Left lung (tissue), 4 donors: ENCODE measurements at regions not wholly inside any gene's neighbourhood (a gene's known extent, or its start where the extent isn't known, plus 50 kb on each side); places are given as distances from the start of the nearest gene placed in this dataset.
"Not testable (repeated sequence)": the region's sequence is repeated elsewhere in the genome, so short reads cannot be mapped to it uniquely, and the experiment has no call there.

Experiments used
- ATAC-seq: fragments of 200-7000 bp; cut with Tn5 transposase; one replicate; pipeline ENCODE4 v1.9.1; 2020; ENCODE audit warnings: moderate library complexity
- DNase-seq, 4 donors: peaks; one replicate each; pipeline ENCODE4 v3.0.0-alpha.2; 2013 to 2020
- H3K27ac ChIP-seq, 2 donors: fragments of 200-600 bp; sonication (generic) in 1 of 2; one replicate each; pipeline versions ENCODE4 v1.5.0 to v1.8.0; 2020 to 2021
- H3K27me3 ChIP-seq, 2 donors: fragments of 200-600 bp; sonication (generic) in 1 of 2; one replicate each; pipeline versions ENCODE4 v1.5.0 to v1.8.0; 2020 to 2021
- H3K36me3 ChIP-seq, 2 donors: fragments of 200-600 bp; sonication (generic) in 1 of 2; one replicate each; pipeline versions ENCODE4 v1.5.0 to v1.8.0; 2020 to 2021
- H3K4me1 ChIP-seq, 2 donors: fragments of 200-600 bp; one replicate each; pipeline ENCODE4 v1.8.0; 2021
- H3K4me3 ChIP-seq, 2 donors: fragments of 200-600 bp; sonication (generic) in 1 of 2; one replicate each; pipeline versions ENCODE4 v1.5.0 to v1.8.0; 2020 to 2021; ENCODE audit warnings: mild to moderate bottlenecking in 1 of 2
- H3K9me3 ChIP-seq, 2 donors: fragments of 200-600 bp; sonication (generic) in 1 of 2; one replicate each; pipeline versions ENCODE4 v1.5.0 to v1.8.0; 2020 to 2021
- CTCF ChIP-seq, 2 donors: fragments of 200-600 bp; sonication (generic) in 1 of 2; IDR thresholded peaks; one replicate each; pipeline versions ENCODE4 v1.5.0 to v1.8.0; 2021; ENCODE audit warnings: antibody characterized with exemption in 2 of 2
- intact Hi-C, 2 donors: fragments of 100-400 bp; cut with DNase I; formaldehyde crosslinking; loops; one replicate each; pipeline versions ENCODE4 v1.11.2 to v1.14.2; 2022
- donor health status: DM: no; HTN: yes; CAD: no.
- donor health status: DM: no; HTN: no; CAD: no.

DNA sequence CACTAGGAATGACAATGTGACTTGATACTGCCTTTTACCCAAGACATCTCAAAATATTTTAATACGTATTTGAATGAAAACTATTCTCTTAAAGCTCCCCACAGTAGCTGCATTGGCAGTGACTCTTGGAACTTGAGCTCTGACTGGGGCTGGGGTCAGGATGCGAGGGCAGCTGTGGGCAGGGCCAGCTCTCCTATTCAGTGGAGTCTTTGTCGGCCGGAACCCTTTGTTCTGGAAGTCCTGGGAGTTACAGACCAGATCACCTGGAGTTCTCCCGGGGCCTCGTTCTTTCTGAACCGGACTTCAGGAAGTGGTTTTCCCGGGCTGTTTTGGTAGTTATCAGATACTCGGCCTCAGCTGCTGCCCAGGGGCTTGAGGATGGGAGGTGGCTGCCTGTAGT is 84.9 kb downstream of the NPIPB11 start:
- DNase-seq (no peak), ATAC-seq (no peak)
- no peak overlapping the region for H3K4me3 ChIP-seq
- intact Hi-C loops: no loop called here
- H3K36me3 ChIP-seq: no peaks in the 10 kb centered on the region
- H3K27me3 ChIP-seq: no peaks in the 10 kb centered on the region
- H3K27ac ChIP-seq: no peak overlapping the region
- H3K9me3 ChIP-seq: no peaks in the 10 kb centered on the region
- H3K4me1 ChIP-seq: peaks cover 0 to 19% of the 10 kb centered on the region in 2 donors
- no peak for TF ChIP-seq CTCF (IDR thresholded peaks at IDR 0.05)

GRCh38 chr16:29321000-29321393 is 85.5 kb downstream of the NPIPB11 start:
- no peak for ATAC-seq

GRCh38 chr16:29320274-29320999 is 86.1 kb downstream of the NPIPB11 start:
- H3K27me3 ChIP-seq: no peaks in the 10 kb centered on the region
- H3K27ac ChIP-seq: no peak overlapping the region
- H3K4me3 ChIP-seq: no peak overlapping the region
- H3K9me3 ChIP-seq: no peaks in the 10 kb centered on the region
- TF ChIP-seq CTCF (IDR thresholded peaks at IDR 0.05): no peak
- no peaks in the 10 kb centered on the region for H3K36me3 ChIP-seq
- H3K4me1 ChIP-seq: peaks cover 0 to 19% of the 10 kb centered on the region in 2 donors
- DNase-seq (peak in 1 of 4 donors; percentile 61), ATAC-seq (no peak)
- intact Hi-C loops: no loop called here

More at GRCh38 chr16:29321000-29321393, 85.5 kb downstream of the NPIPB11 start:
- no peaks in the 10 kb centered on the region for H3K36me3 ChIP-seq
- no peak overlapping the region for H3K4me3 ChIP-seq
- no peak overlapping the region for H3K27ac ChIP-seq
- intact Hi-C loops: no loop called here
- no peaks in the 10 kb centered on the region for H3K9me3 ChIP-seq
- H3K27me3 ChIP-seq: no peaks in the 10 kb centered on the region
- H3K4me1 ChIP-seq: peaks cover 0 to 19% of the 10 kb centered on the region in 2 donors
- DNase-seq: peak in 1 of 4 donors; percentile 58
- TF ChIP-seq CTCF (IDR thresholded peaks at IDR 0.05): no peak

- DNase-seq: no peak
- Histone ChIP-seq H3K9me3 (no peaks in the 10 kb centered on the region), H3K4me3 (no peak overlapping the region), H3K27ac (no peak overlapping the region), H3K36me3 (no peaks in the 10 kb centered on the region), H3K4me1 (peaks cover 0 to 19% of the 10 kb centered on the region in 2 donors), H3K27me3 (no peaks in the 10 kb centered on the region)
- TF ChIP-seq CTCF (IDR thresholded peaks at IDR 0.05): no peak
- intact Hi-C loops: no loop called here
- ATAC-seq: no peak
Measured at GRCh38 chr16:29319726-29320125, 86.8 kb downstream of the NPIPB11 start.

DNA sequence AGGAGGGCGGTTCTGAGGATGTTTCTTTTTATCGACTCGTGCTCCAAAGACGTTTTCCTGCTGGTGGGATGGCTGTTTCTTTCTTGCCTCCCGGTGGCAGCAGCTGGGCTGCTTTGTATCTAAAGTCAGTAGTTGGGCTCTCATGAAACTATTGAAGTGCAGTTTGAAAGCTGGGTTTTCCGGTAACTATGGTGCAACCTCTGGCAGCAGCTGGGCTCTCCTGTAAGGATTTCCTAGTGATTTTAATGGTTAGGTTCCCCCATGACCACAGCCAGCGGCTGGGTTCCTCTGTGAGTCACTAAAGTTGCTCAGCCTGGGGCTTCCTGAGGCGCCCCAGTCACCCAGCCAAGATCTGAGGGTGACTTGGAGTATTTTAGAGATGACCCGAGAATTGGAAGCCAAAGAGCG is 87.9 kb downstream of the NPIPB11 start:
- H3K27ac ChIP-seq: peak overlapping the region; percentile 4 to 50
- H3K9me3 ChIP-seq: not testable (repeated sequence)
- DNase-seq: peak in 2 of 4 donors; percentile 59 to 79

GRCh38 chr16:29318037-29318436 is 88.5 kb downstream of the NPIPB11 start:
- intact Hi-C loops: no loop called here
- peak; percentile 54 for ATAC-seq
- peaks cover 0 to 19% of the 10 kb centered on the region in 2 donors for H3K4me1 ChIP-seq
- no peaks in the 10 kb centered on the region for H3K9me3 ChIP-seq
- no peaks in the 10 kb centered on the region for H3K27me3 ChIP-seq
- no peak for TF ChIP-seq CTCF (IDR thresholded peaks at IDR 0.05)
- peak in 1 of 4 donors; percentile 58 for DNase-seq
- H3K36me3 ChIP-seq: no peaks in the 10 kb centered on the region
- no peak overlapping the region for H3K4me3 ChIP-seq
- peak overlapping the region; percentile 4 to 50 for H3K27ac ChIP-seq

More for the DNA sequence above, 87.9 kb downstream of the NPIPB11 start:
- H3K36me3 ChIP-seq, H3K4me3 ChIP-seq, H3K27me3 ChIP-seq, intact Hi-C loops: not testable (repeated sequence)
- peaks cover 0 to 19% of the 10 kb centered on the region in 2 donors for H3K4me1 ChIP-seq
- ATAC-seq: peak; percentile 79
